ENCODE measurements at regions not wholly inside any gene's neighbourhood (a gene's known extent, or its start where the extent isn't known, plus 50 kb on each side); places are given as distances from the start of the nearest gene placed in this dataset.

- no peak overlapping the region for H3K4me2 ChIP-seq (ENCODE audit: insufficient read depth, low read length)
- no TSS peak for BruUV-seq (replicated peaks)
- no peaks in the 10 kb centered on the region for H3K9me1 ChIP-seq (ENCODE audit: control insufficient read depth, insufficient read depth, low read length)
- DNase-seq (ENCODE audit: extremely low read depth in 1 of 4, low spot score in 3 of 4) (peak in 1 of 4 experiments; percentile 11), ATAC-seq (no peak), FAIRE-seq (no peak)
- intact Hi-C loops (cut with micrococcal nuclease) (no loop called here), in situ Hi-C loops (cut with MboI) (no loop called here)
- H3K36me3 ChIP-seq (ENCODE audit: control insufficient read depth, insufficient read depth, low read length): no peaks in the 10 kb centered on the region
- no peaks in the 10 kb centered on the region for H3K79me2 ChIP-seq (ENCODE audit: control insufficient read depth, insufficient read depth, low read length)
- H3K9me3 ChIP-seq (replicated peaks; ENCODE audit: control insufficient read depth, insufficient read depth, low read depth, low read length): no peaks in the 10 kb centered on the region
- H3K9ac ChIP-seq (ENCODE audit: insufficient read depth in 1 of 2, low read depth in 2 of 2, low read length in 2 of 2): no peak overlapping the region
- no peak overlapping the region for H3K27ac ChIP-seq (ENCODE audit: extremely low read depth, low read depth, low read length)
- no peak overlapping the region for H3K4me3 ChIP-seq
- H3K4me1 ChIP-seq (replicated peaks in 1 of 2; ENCODE audit: control insufficient read depth in 2 of 2, insufficient read depth in 2 of 2, low read length in 2 of 2): no peaks in the 10 kb centered on the region; a peak in 1 of 5 replicates
- ChIA-PET POLR2A (interaction anchor here (0.6 kb wide), 1 partner anchor 875 kb away, joined by 3 read pairs; no protein-coding TSS in a partner anchor), CTCF (ENCODE audit: low intra/inter-chr PET ratio) (no interaction called here)
- H4K20me1 ChIP-seq (replicated peaks; ENCODE audit: control insufficient read depth, insufficient read depth, low read length): no peaks in the 10 kb centered on the region
- 11% methylated on average over 10 of the region's 11 CpGs for WGBS (ENCODE audit: insufficient coverage, low coverage, missing lambda C conversion rate)
- H3K27me3 ChIP-seq (ENCODE audit: control insufficient read depth in 2 of 2, insufficient read depth in 2 of 2, low read length in 2 of 2): peaks cover 8 to 26% of the 10 kb centered on the region in 2 experiments; a peak in 3 of 5 replicates
- no peak overlapping the region for H2AFZ ChIP-seq (ENCODE audit: low read depth, low read length)
- TF ChIP-seq FIP1L1 (IDR thresholded peaks at IDR 0.05; ENCODE audit: low read depth, low read length, poor library complexity, severe bottlenecking) (no peak), NR2C2 (CRISPR knock-in tag; IDR thresholded peaks at IDR 0.05) (no peak), NR2C2 (tag; IDR thresholded peaks at IDR 0.05) (peak; percentile 85), ESRRA (IDR thresholded peaks at IDR 0.05; ENCODE audit: borderline replicate concordance, low read depth) (peak; percentile 83; the same call in 1 of the 2 replicates), NR2C1 (IDR thresholded peaks at IDR 0.05) (no peak), NR2C1 (tag; IDR thresholded peaks at IDR 0.05) (peak; percentile 73), ZNF184 (CRISPR knock-in tag; IDR thresholded peaks at IDR 0.05) (no peak)
These were observed 198.7 kb downstream of the CYP26B1 start for GRCh38 chr2:71948781-71949536.

All from K562 (cell line).